SU-DHL-6 (cell line): ENCODE measurements at regions not wholly inside any gene's neighbourhood (a gene's known extent, or its start where the extent isn't known, plus 50 kb on each side); places are given as distances from the start of the nearest gene placed in this dataset.

Experiments
- H2AFZ ChIP-seq: fragments of 200-600 bp; sonication (generic); 2 replicates; pipeline ENCODE4 v1.6.1; 2014; ENCODE audit warnings: low read depth, mild to moderate bottlenecking, moderate library complexity, mixed read lengths, antibody characterized with exemption, low read length; ENCODE audit not compliant: severe bottlenecking
- H3F3A ChIP-seq: fragments of 200-600 bp; shearing (Covaris generic); 2 replicates; pipeline ENCODE4 v1.6.0; 2016; ENCODE audit warnings: antibody characterized with exemption, mild to moderate bottlenecking; ENCODE audit not compliant: insufficient read depth
- H3K27ac ChIP-seq: fragments of 200-600 bp; sonication (generic); 2 replicates; pipeline ENCODE4 v1.5.1; 2016; ENCODE audit warnings: low read depth, mild to moderate bottlenecking, low read length, moderate library complexity, mixed read lengths
- H3K27me3 ChIP-seq: fragments of 200-600 bp; sonication (generic), shearing (Covaris generic); 2 replicates; pipeline ENCODE4 v1.6.0; 2014; ENCODE audit warnings: mild to moderate bottlenecking, low read length
- H3K36me3 ChIP-seq: fragments of 200-600 bp; sonication (generic); 2 replicates; pipeline ENCODE4 v1.6.1; 2014; ENCODE audit warnings: mild to moderate bottlenecking, low read length, mixed read lengths
- H3K4me2 ChIP-seq: fragments of 300-600, 200-600 bp; shearing (Covaris generic), sonication (generic); 2 replicates; pipeline ENCODE4 v1.6.0; 2014; ENCODE audit warnings: low read length, low read depth, mild to moderate bottlenecking; ENCODE audit not compliant: poor library complexity, severe bottlenecking
- H3K4me3 ChIP-seq: fragments of 200-600 bp; sonication (generic); 2 replicates; pipeline ENCODE4 v1.5.1; 2014; ENCODE audit warnings: antibody characterized with exemption, low read length, mild to moderate bottlenecking, mixed read lengths; ENCODE audit not compliant: insufficient read depth, poor library complexity, severe bottlenecking
- H3K79me2 ChIP-seq: fragments of 200-600 bp; sonication (generic); 2 replicates; pipeline ENCODE4 v1.6.1; 2014; ENCODE audit warnings: mild to moderate bottlenecking, low read length, moderate library complexity; ENCODE audit not compliant: insufficient read depth
- H3K9ac ChIP-seq: fragments of 200-600 bp; sonication (generic); 2 replicates; pipeline ENCODE4 v1.7.0; 2014; ENCODE audit warnings: mild to moderate bottlenecking, low read length
- H3K9me2 ChIP-seq: fragments of 200-600 bp; sonication (generic); replicated peaks from 2 replicates; pipeline ENCODE4 v1.6.1; 2014; ENCODE audit warnings: low read length; ENCODE audit not compliant: insufficient read depth
- H3K9me3 ChIP-seq: fragments of 200-600 bp; sonication (generic); 2 replicates; pipeline ENCODE4 v1.6.1; 2014; ENCODE audit warnings: low read length, mixed read lengths; ENCODE audit not compliant: insufficient read depth
- H4K20me1 ChIP-seq: fragments of 200-600 bp; sonication (generic); 2 replicates; pipeline ENCODE4 v1.6.1; 2014; ENCODE audit warnings: low read depth, mild to moderate bottlenecking, antibody characterized with exemption, low read length, moderate library complexity, mixed read lengths
- EZH2phosphoT487 ChIP-seq: fragments of 200-600 bp; sonication (generic), shearing (Covaris generic); conservative IDR thresholded peaks from 2 replicates; pipeline ENCODE4 v1.6.1; 2018; ENCODE audit warnings: mild to moderate bottlenecking, antibody characterized with exemption, low read length, moderate library complexity, mixed read lengths
- TF ChIP-seq, protein P1 (sequence below): fragments of 200-600 bp; sonication (generic); IDR thresholded peaks from one replicate; pipeline ENCODE4 v1.5.1; 2017; ENCODE audit warnings: antibody characterized with exemption, mild to moderate bottlenecking, low read length, moderate library complexity; ENCODE audit not compliant: insufficient read depth, poor library complexity, severe bottlenecking

DNA sequence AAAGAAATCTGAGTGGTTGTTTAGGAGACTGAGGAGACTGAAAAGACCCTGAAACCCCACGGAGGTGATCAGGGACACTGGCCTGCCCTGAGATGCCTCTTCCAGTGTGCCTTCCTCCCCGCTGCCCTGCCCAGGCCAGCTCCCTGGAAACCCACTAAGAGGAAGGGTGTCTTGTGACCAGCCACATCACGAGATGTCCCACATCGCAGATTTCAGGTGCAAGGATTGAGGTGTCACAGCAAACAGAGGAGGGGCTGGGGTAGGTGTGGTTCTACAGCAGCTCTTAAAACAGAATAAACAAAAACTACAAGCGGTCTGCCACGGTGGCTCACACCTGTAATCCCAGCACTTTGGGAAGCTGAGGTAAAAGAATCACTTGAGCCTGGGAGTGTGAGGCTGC is 184.3 kb upstream of the C14orf180 start:
- no peaks in the 10 kb centered on the region for H3F3A ChIP-seq
- H3K9me3 ChIP-seq, result no peaks in the 10 kb centered on the region; the same call in 1 of the 2 replicates
- no peaks in the 10 kb centered on the region for H4K20me1 ChIP-seq
- H3K9ac ChIP-seq, result no peak overlapping the region
- H3K27ac ChIP-seq, result no peak overlapping the region
- H3K36me3 ChIP-seq, result no peaks in the 10 kb centered on the region
- no peak overlapping the region for H3K4me2 ChIP-seq
- H3K9me2 ChIP-seq, result no peaks in the 10 kb centered on the region
- no peaks in the 10 kb centered on the region for H3K79me2 ChIP-seq
- H2AFZ ChIP-seq, result no peak overlapping the region
- TF ChIP-seq, protein P1, sequence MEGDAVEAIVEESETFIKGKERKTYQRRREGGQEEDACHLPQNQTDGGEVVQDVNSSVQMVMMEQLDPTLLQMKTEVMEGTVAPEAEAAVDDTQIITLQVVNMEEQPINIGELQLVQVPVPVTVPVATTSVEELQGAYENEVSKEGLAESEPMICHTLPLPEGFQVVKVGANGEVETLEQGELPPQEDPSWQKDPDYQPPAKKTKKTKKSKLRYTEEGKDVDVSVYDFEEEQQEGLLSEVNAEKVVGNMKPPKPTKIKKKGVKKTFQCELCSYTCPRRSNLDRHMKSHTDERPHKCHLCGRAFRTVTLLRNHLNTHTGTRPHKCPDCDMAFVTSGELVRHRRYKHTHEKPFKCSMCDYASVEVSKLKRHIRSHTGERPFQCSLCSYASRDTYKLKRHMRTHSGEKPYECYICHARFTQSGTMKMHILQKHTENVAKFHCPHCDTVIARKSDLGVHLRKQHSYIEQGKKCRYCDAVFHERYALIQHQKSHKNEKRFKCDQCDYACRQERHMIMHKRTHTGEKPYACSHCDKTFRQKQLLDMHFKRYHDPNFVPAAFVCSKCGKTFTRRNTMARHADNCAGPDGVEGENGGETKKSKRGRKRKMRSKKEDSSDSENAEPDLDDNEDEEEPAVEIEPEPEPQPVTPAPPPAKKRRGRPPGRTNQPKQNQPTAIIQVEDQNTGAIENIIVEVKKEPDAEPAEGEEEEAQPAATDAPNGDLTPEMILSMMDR, result no peak
- no peak for TF ChIP-seq EZH2phosphoT487
- H3K27me3 ChIP-seq, result no peaks in the 10 kb centered on the region
- H3K4me3 ChIP-seq, result no peak overlapping the region

GRCh38 chr14:104395941-104396681 is 183.5 kb upstream of the C14orf180 start:
- Histone ChIP-seq H3K9me2 (no peaks in the 10 kb centered on the region), H4K20me1 (no peaks in the 10 kb centered on the region), H3K4me2 (no peak overlapping the region), H3K36me3 (no peaks in the 10 kb centered on the region), H3K27me3 (no peaks in the 10 kb centered on the region), H3F3A (no peaks in the 10 kb centered on the region), H3K9ac (no peak overlapping the region), H3K9me3 (no peaks in the 10 kb centered on the region; the same call in 1 of the 2 replicates), H3K79me2 (no peaks in the 10 kb centered on the region), H2AFZ (no peak overlapping the region), H3K27ac (no peak overlapping the region), H3K4me3 (no peak overlapping the region)
- TF ChIP-seq, protein P1, result no peak
- no peak for TF ChIP-seq EZH2phosphoT487

DNA sequence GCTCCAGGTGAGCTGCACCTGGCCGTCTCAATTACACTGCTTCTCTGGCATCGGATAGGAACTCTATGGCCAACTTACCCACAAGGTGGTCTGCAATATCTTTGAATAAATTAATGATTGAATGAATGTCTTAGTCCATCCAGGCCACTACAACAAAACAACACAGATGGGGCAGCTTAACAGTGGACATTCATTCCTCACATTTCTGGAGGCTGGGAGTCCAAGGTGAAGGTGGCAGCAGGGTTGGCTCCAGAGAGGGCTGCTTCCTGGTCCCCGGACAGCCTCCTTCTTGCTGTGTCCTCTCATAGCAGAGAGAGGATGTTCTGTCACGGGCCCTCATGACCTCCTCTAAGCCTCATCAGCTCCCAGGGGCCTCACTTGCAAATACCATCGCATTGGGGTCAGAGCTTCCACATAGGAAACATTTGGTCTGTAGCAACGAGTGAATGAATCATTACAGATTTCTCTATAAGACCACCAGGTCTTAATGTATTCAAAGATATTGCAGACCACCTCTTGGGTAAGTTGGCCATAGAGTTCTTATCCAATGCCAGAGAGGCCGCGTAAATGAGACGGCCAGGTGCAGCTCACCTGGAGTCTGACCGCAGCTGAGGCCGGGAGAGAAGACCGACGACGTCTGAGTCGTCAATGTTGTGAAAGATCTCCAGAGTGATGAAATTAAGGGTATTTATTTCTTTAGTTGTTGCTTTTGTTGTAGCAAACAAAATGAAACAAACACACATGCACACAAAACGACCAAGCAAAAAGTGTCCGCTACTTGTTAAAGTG is 182.7 kb upstream of the C14orf180 start:
- H3K9me3 ChIP-seq, result no peaks in the 10 kb centered on the region; the same call in 1 of the 2 replicates
- H3F3A ChIP-seq, result no peaks in the 10 kb centered on the region
- no peak overlapping the region for H3K4me3 ChIP-seq
- no peak overlapping the region for H2AFZ ChIP-seq
- no peaks in the 10 kb centered on the region for H3K27me3 ChIP-seq
- no peak for TF ChIP-seq EZH2phosphoT487
- TF ChIP-seq, protein P1, result no peak
- no peak overlapping the region for H3K9ac ChIP-seq
- no peaks in the 10 kb centered on the region for H3K9me2 ChIP-seq
- no peak overlapping the region for H3K4me2 ChIP-seq
- H3K27ac ChIP-seq, result no peak overlapping the region
- no peaks in the 10 kb centered on the region for H4K20me1 ChIP-seq
- no peaks in the 10 kb centered on the region for H3K79me2 ChIP-seq
- H3K36me3 ChIP-seq, result no peaks in the 10 kb centered on the region
